SK-N-SH (cell line): ENCODE measurements at regions not wholly inside any gene's neighbourhood (a gene's known extent, or its start where the extent isn't known, plus 50 kb on each side); places are given as distances from the start of the nearest gene placed in this dataset.

Source experiments
- FOXM1 ChIP-seq: IDR thresholded peaks from 2 replicates; pipeline ENCODE4 v1.4.0; 2012; ENCODE audit warnings: low read depth, mild to moderate bottlenecking
- GABPA ChIP-seq: IDR thresholded peaks from 2 replicates; pipeline ENCODE4 v1.4.0; 2012; ENCODE audit warnings: low read depth, mild to moderate bottlenecking
- RAD21 ChIP-seq: IDR thresholded peaks from 2 replicates; pipeline ENCODE4 v1.6.1; 2012; ENCODE audit warnings: mild to moderate bottlenecking, low read length
- TF ChIP-seq, protein P1 (sequence below): IDR thresholded peaks from 2 replicates; pipeline ENCODE4 v1.6.1; 2012; ENCODE audit warnings: mild to moderate bottlenecking, low read depth, low read length, moderate library complexity
- TF ChIP-seq, protein P2 (sequence below): fragments of 200-600 bp; sonication (generic); IDR thresholded peaks from 2 replicates; pipeline ENCODE4 v1.6.1; 2017; ENCODE audit warnings: antibody characterized with exemption, mild to moderate bottlenecking, moderate library complexity

DNA sequence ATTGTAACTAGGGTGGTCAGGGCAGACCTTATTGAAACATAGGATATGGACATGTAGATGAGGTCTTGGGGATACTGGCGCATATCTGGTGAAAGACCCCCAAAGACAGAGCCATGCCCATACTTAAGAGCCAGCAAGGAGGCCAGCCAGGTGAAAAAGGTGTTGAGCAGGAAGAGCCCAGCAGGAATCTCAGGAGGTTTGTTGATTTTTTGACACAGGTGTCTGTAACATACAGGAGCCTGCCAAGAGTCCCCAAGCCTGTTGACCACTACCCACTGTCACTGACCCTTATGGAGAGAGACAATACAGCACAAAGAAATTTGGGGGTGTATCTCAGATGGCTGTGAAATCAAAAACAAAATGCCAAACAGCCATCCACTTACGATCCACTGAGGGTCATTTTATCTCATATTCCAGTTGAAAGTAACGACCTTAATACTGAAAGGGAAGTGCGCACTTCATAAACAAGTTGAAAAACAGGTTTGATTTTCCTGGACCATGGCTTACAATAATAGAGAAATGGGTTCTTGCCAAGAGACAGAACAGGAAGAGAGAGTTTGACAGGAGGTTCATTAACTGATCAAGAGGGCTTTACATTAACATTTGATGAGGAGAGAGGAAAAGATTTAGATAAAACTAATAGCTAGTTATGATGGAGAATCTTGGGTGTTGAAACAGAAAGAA, 163.6 kb downstream of the GLUL start:
- TF ChIP-seq, protein P1, sequence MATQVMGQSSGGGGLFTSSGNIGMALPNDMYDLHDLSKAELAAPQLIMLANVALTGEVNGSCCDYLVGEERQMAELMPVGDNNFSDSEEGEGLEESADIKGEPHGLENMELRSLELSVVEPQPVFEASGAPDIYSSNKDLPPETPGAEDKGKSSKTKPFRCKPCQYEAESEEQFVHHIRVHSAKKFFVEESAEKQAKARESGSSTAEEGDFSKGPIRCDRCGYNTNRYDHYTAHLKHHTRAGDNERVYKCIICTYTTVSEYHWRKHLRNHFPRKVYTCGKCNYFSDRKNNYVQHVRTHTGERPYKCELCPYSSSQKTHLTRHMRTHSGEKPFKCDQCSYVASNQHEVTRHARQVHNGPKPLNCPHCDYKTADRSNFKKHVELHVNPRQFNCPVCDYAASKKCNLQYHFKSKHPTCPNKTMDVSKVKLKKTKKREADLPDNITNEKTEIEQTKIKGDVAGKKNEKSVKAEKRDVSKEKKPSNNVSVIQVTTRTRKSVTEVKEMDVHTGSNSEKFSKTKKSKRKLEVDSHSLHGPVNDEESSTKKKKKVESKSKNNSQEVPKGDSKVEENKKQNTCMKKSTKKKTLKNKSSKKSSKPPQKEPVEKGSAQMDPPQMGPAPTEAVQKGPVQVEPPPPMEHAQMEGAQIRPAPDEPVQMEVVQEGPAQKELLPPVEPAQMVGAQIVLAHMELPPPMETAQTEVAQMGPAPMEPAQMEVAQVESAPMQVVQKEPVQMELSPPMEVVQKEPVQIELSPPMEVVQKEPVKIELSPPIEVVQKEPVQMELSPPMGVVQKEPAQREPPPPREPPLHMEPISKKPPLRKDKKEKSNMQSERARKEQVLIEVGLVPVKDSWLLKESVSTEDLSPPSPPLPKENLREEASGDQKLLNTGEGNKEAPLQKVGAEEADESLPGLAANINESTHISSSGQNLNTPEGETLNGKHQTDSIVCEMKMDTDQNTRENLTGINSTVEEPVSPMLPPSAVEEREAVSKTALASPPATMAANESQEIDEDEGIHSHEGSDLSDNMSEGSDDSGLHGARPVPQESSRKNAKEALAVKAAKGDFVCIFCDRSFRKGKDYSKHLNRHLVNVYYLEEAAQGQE = no peak
- TF ChIP-seq, protein P2, sequence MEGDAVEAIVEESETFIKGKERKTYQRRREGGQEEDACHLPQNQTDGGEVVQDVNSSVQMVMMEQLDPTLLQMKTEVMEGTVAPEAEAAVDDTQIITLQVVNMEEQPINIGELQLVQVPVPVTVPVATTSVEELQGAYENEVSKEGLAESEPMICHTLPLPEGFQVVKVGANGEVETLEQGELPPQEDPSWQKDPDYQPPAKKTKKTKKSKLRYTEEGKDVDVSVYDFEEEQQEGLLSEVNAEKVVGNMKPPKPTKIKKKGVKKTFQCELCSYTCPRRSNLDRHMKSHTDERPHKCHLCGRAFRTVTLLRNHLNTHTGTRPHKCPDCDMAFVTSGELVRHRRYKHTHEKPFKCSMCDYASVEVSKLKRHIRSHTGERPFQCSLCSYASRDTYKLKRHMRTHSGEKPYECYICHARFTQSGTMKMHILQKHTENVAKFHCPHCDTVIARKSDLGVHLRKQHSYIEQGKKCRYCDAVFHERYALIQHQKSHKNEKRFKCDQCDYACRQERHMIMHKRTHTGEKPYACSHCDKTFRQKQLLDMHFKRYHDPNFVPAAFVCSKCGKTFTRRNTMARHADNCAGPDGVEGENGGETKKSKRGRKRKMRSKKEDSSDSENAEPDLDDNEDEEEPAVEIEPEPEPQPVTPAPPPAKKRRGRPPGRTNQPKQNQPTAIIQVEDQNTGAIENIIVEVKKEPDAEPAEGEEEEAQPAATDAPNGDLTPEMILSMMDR = no peak
- TF ChIP-seq FOXM1 (no peak), GABPA (no peak), RAD21 (no peak)
